ENCODE measurements at regions not wholly inside any gene's neighbourhood (a gene's known extent, or its start where the extent isn't known, plus 50 kb on each side); places are given as distances from the start of the nearest gene placed in this dataset.

GRCh38 chr2:116513991-116514390 is 1300.5 kb upstream of the DDX18 start:
- Histone ChIP-seq H3K36me3 (ENCODE audit: control insufficient read depth in 2 of 2, insufficient read depth in 1 of 2, low read length in 2 of 2) (no peaks in the 10 kb centered on the region), H3K27ac (ENCODE audit: extremely low read depth, low read depth, low read length) (no peak overlapping the region), H3K4me3 (ENCODE audit: low read depth, low read length) (no peak overlapping the region), H3K4me1 (ENCODE audit: control insufficient read depth, insufficient read depth, low read length) (no peaks in the 10 kb centered on the region), H3K9me3 (ENCODE audit: control insufficient read depth, insufficient read depth, low read depth, low read length) (no peaks in the 10 kb centered on the region)
- ChIA-PET POLR2A (no interaction called here), CTCF (no interaction called here)
- TF ChIP-seq ZNF221 (tag by site-specific recombination; IDR thresholded peaks at IDR 0.05; ENCODE audit: borderline replicate concordance) = no peak
- TF ChIP-seq SP7 (tag by site-specific recombination; IDR thresholded peaks at IDR 0.05) = no peak
- TF ChIP-seq ZNF776 (tag by site-specific recombination; IDR thresholded peaks at IDR 0.05; ENCODE audit: borderline replicate concordance) = no peak
- no peak for TF ChIP-seq ZNF416 (tag by site-specific recombination; IDR thresholded peaks at IDR 0.05)
- TF ChIP-seq ZNF449 (tag by site-specific recombination; IDR thresholded peaks at IDR 0.05) = no peak
- no peak for TF ChIP-seq ZNF2 (tag by site-specific recombination; IDR thresholded peaks at IDR 0.05)
- no peak for TF ChIP-seq ZNF23 (tag by site-specific recombination; IDR thresholded peaks at IDR 0.05; ENCODE audit: borderline replicate concordance)
- TF ChIP-seq ZBTB8A (tag by site-specific recombination; IDR thresholded peaks at IDR 0.05) = no peak
- no peak for TF ChIP-seq ZNF660 (tag by site-specific recombination; IDR thresholded peaks at IDR 0.05)

- Histone ChIP-seq H3K36me3 (ENCODE audit: control insufficient read depth in 2 of 2, insufficient read depth in 1 of 2, low read length in 2 of 2) (no peaks in the 10 kb centered on the region), H3K27ac (ENCODE audit: extremely low read depth, low read depth, low read length) (no peak overlapping the region), H3K4me3 (ENCODE audit: low read depth, low read length) (no peak overlapping the region), H3K9me3 (ENCODE audit: control insufficient read depth, insufficient read depth, low read depth, low read length) (no peaks in the 10 kb centered on the region), H3K4me1 (ENCODE audit: control insufficient read depth, insufficient read depth, low read length) (no peaks in the 10 kb centered on the region)
- CTCF ChIA-PET = interaction anchor here (0.6 kb wide), 1 partner anchor 355 kb away, joined by 3 read pairs; no protein-coding TSS in a partner anchor
- TF ChIP-seq ZNF488 (tag by site-specific recombination; IDR thresholded peaks at IDR 0.05) = no peak
- POLR2A ChIA-PET = no interaction called here
Measured at GRCh38 chr2:116517936-116518335, 1296.6 kb upstream of the DDX18 start.

- no peaks in the 10 kb centered on the region for H3K9me3 ChIP-seq (ENCODE audit: control insufficient read depth, insufficient read depth, low read depth, low read length)
- TF ChIP-seq ZNF16 (tag by site-specific recombination; IDR thresholded peaks at IDR 0.05; ENCODE audit: low read depth) = no peak
- no peak for TF ChIP-seq ZNF596 (tag by site-specific recombination; IDR thresholded peaks at IDR 0.05)
- no peak for TF ChIP-seq ZNF677 (tag by site-specific recombination; IDR thresholded peaks at IDR 0.05)
- TF ChIP-seq ZNF624 (tag by site-specific recombination; IDR thresholded peaks at IDR 0.05) = no peak
- TF ChIP-seq ZBTB21 (tag by site-specific recombination; IDR thresholded peaks at IDR 0.05) = no peak
- TF ChIP-seq PBX3 (CRISPR knock-in tag; IDR thresholded peaks at IDR 0.05) = no peak
- no peak for TF ChIP-seq ZEB2 (tag by site-specific recombination; IDR thresholded peaks at IDR 0.05)
- TF ChIP-seq TCF7L2 (IDR thresholded peaks at IDR 0.05; ENCODE audit: borderline replicate concordance, low read depth, low read length) = no peak
- TF ChIP-seq MZF1 (tag by site-specific recombination; IDR thresholded peaks at IDR 0.05; ENCODE audit: borderline replicate concordance) = no peak
- TF ChIP-seq SCRT2 (tag by site-specific recombination; IDR thresholded peaks at IDR 0.05) = no peak
- no peak for TF ChIP-seq FEZF1 (tag by site-specific recombination; IDR thresholded peaks at IDR 0.05)
- no peak for TF ChIP-seq ZNF24 (tag by site-specific recombination; IDR thresholded peaks at IDR 0.05)
- TF ChIP-seq TSHZ1 (tag by site-specific recombination; IDR thresholded peaks at IDR 0.05; ENCODE audit: borderline replicate concordance) = no peak
- no peak for TF ChIP-seq ZNF785 (tag by site-specific recombination; IDR thresholded peaks at IDR 0.05)
- TF ChIP-seq ZNF555 (tag by site-specific recombination; conservative IDR thresholded peaks at IDR 0.05) = no peak
- TF ChIP-seq ZNF768 (tag by site-specific recombination; IDR thresholded peaks at IDR 0.05) = no peak
- TF ChIP-seq ZSCAN23 (tag by site-specific recombination; IDR thresholded peaks at IDR 0.05) = no peak
- no peaks in the 10 kb centered on the region for H3K36me3 ChIP-seq (ENCODE audit: control insufficient read depth in 2 of 2, insufficient read depth in 1 of 2, low read length in 2 of 2)
- ChIA-PET CTCF (no interaction called here), POLR2A (no interaction called here)
- H3K4me1 ChIP-seq (ENCODE audit: control insufficient read depth, insufficient read depth, low read length) = no peaks in the 10 kb centered on the region
- no peak overlapping the region for H3K4me3 ChIP-seq (ENCODE audit: low read depth, low read length)
- H3K27ac ChIP-seq (ENCODE audit: extremely low read depth, low read depth, low read length) = no peak overlapping the region
Measured at GRCh38 chr2:116537811-116538210, 1276.7 kb upstream of the DDX18 start.

Data from HEK293 (cell line).